ENCODE measurements at regions not wholly inside any gene's neighbourhood (a gene's known extent, or its start where the extent isn't known, plus 50 kb on each side); places are given as distances from the start of the nearest gene placed in this dataset.

DNA sequence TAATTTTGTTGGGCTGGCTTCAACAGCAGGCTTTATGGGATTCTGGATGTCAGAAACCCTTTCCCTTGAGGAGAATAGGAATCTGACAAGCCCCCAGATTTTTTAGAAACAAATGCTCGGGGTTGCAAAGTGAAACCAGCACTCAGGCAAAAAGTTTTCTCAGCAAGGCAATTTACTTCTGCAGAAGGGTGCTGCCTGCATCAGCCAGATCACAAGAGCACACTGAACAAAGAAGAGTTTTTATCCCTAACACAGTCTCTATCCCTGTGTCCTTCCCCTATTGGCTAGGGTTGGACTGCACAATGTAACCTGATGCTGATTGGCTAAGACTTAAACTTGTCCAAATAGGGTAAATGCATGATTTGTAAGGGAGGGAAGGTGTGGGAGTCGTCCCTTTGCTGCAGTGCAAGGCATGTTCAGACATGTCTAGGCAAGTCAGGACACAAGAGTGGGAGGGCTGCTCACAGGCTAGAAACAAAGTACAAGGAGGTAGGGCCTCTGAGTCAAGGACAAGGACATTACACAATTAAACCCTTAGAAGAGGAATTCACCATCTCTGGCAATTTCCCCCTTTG is 175.8 kb downstream of the CCNG2 start:
- Histone ChIP-seq H3K4me1 (no peaks in the 10 kb centered on the region), H3K36me3 (peaks cover 0 to 16% (median 0%) of the 10 kb centered on the region in 11 experiments; a peak in 5 of 22 replicates), H4K20me1 (no peaks in the 10 kb centered on the region), H3K9me3 (replicated peaks in 1 of 11) (peaks cover 65 to 98% (median 71%) of the 10 kb centered on the region in 11 experiments), H3K4me2 (no peak overlapping the region), H3K9ac (no peak overlapping the region), H3K27ac (no peak overlapping the region), H3K27me3 (no peaks in the 10 kb centered on the region), H3K4me3 (0 out of 20 replicates have a peak overlapping the region, but pooled peaks of 1 of the 10 experiments have one; percentile 5)
- TF ChIP-seq Cebpa-rat (IDR thresholded peaks at IDR 0.05), result no peak

GRCh38 chr4:77336411-77337142 is 179.6 kb downstream of the CCNG2 start:
- Histone ChIP-seq H4K20me1 (no peaks in the 10 kb centered on the region), H3K36me3 (peaks cover 0 to 16% (median 0%) of the 10 kb centered on the region in 11 experiments; a peak in 5 of 22 replicates), H3K4me1 (no peaks in the 10 kb centered on the region), H3K27me3 (no peaks in the 10 kb centered on the region), H3K4me3 (no peak overlapping the region), H3K9ac (no peak overlapping the region), H3K27ac (no peak overlapping the region), H3K9me3 (replicated peaks in 1 of 11) (peaks cover 47 to 72% (median 59%) of the 10 kb centered on the region in 11 experiments), H3K4me2 (no peak overlapping the region)
- no peak for TF ChIP-seq Cebpa-rat (IDR thresholded peaks at IDR 0.05)

DNA sequence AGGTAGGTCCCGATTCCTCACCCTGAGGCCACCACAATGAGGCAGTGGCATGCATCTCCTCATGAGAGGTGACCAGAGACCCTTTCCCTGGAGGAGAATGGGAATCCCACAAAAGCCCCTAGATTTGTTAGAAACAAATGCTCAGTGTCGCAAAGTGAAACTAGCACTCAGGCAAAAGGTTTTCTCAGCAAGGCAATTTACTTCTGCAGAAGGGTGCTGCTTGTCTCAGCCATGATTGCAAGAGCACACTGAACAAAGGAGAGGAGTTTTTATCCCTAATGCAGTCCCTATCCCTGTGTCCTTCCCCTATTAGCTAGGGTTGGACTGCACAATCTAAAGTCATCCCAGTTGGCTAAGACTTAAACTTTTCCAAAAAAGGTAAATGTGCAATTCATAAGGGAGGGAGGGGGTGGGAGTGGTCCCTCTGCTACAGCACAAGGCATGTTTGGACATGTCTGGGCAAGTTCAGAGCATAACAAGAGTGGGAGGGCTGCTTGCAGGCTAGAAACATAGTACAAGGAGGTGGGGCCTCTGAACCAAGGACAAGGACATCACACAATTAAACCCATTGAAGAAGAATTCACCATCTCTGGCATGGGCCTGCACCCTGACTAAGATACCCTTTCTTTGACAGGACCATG is 185.3 kb downstream of the CCNG2 start:
- H3K4me1 ChIP-seq, result no peaks in the 10 kb centered on the region; a peak in 1 of 20 replicates
- TF ChIP-seq Cebpa-rat (IDR thresholded peaks at IDR 0.05), result no peak
- H3K36me3 ChIP-seq, result peaks cover 0 to 15% (median 0%) of the 10 kb centered on the region in 11 experiments; a peak in 3 of 22 replicates
- no peaks in the 10 kb centered on the region for H3K27me3 ChIP-seq
- no peaks in the 10 kb centered on the region for H4K20me1 ChIP-seq
- no peak overlapping the region for H3K27ac ChIP-seq
- H3K4me2 ChIP-seq, result no peak overlapping the region
- H3K9ac ChIP-seq, result no peak overlapping the region
- peak overlapping the region in 3 of 10 experiments; percentile 3 to 36 (median 11); a peak in 3 of 20 replicates for H3K4me3 ChIP-seq
- H3K9me3 ChIP-seq (replicated peaks in 1 of 11), result peaks cover 34 to 52% (median 41%) of the 10 kb centered on the region in 11 experiments

- Histone ChIP-seq H3K4me3 (no peak overlapping the region), H3K36me3 (peaks cover 0 to 15% (median 0%) of the 10 kb centered on the region in 11 experiments; a peak in 3 of 22 replicates), H3K27ac (peak overlapping the region in 1 of 11 experiments; percentile 23; a peak in 1 of 22 replicates), H3K9ac (no peak overlapping the region), H4K20me1 (no peaks in the 10 kb centered on the region), H3K27me3 (no peaks in the 10 kb centered on the region), H3K4me1 (no peaks in the 10 kb centered on the region; a peak in 1 of 20 replicates), H3K4me2 (no peak overlapping the region), H3K9me3 (replicated peaks in 1 of 11) (peaks cover 34 to 47% (median 37%) of the 10 kb centered on the region in 11 experiments)
- no peak for TF ChIP-seq Cebpa-rat (IDR thresholded peaks at IDR 0.05)
These were observed 187.0 kb downstream of the CCNG2 start for GRCh38 chr4:77344001-77344400.

- peaks cover 0 to 15% (median 0%) of the 10 kb centered on the region in 11 experiments; a peak in 3 of 22 replicates for H3K36me3 ChIP-seq
- no peak overlapping the region for H3K27ac ChIP-seq
- H3K4me1 ChIP-seq, result no peaks in the 10 kb centered on the region; a peak in 1 of 20 replicates
- H3K9me3 ChIP-seq (replicated peaks in 1 of 11), result peaks cover 30 to 47% (median 36%) of the 10 kb centered on the region in 11 experiments
- TF ChIP-seq Cebpa-rat (IDR thresholded peaks at IDR 0.05), result no peak
- no peak overlapping the region for H3K4me3 ChIP-seq
- H3K9ac ChIP-seq, result no peak overlapping the region
- no peaks in the 10 kb centered on the region for H4K20me1 ChIP-seq
- H3K27me3 ChIP-seq, result no peaks in the 10 kb centered on the region
- no peak overlapping the region for H3K4me2 ChIP-seq
These were observed 187.8 kb downstream of the CCNG2 start for GRCh38 chr4:77344784-77345183.

DNA sequence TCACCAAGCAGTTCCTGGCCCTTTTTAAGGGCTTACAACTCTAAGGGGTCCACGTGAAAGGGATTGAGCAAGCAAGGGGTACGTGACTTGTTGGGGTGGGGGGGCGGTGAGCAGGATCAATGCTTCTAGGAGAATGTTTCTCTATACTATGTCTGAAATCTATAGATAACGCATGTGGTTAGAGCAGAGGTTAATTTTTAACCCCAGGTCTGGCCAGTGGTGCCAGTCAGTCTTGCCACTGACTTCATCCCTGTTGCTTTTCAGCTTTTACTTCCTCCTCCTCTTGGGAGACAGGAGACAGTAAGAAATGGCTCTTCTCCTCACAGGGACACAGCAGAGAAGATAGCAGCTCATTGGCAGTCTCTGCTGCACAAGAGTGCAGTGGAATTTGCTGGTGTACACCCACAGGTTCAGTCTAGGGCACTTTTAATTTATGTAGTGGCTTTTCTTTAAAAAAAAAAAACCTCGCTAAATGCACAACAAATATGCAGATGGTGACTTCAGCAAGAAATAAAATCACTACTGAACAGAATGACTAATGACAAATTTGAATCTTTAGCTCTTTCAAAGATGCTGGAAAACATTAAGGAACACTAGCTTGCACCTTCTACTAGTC is 190.5 kb downstream of the CCNG2 start:
- Histone ChIP-seq H3K4me3 (no peak overlapping the region), H3K4me1 (no peaks in the 10 kb centered on the region; a peak in 1 of 20 replicates), H3K27me3 (no peaks in the 10 kb centered on the region), H4K20me1 (no peaks in the 10 kb centered on the region), H3K9ac (no peak overlapping the region), H3K9me3 (replicated peaks in 1 of 11) (peaks cover 16 to 28% (median 18%) of the 10 kb centered on the region in 11 experiments), H3K4me2 (no peak overlapping the region), H3K36me3 (peaks cover 0 to 10% (median 0%) of the 10 kb centered on the region in 11 experiments; a peak in 2 of 22 replicates), H3K27ac (no peak overlapping the region)
- TF ChIP-seq Cebpa-rat (IDR thresholded peaks at IDR 0.05), result no peak

DNA sequence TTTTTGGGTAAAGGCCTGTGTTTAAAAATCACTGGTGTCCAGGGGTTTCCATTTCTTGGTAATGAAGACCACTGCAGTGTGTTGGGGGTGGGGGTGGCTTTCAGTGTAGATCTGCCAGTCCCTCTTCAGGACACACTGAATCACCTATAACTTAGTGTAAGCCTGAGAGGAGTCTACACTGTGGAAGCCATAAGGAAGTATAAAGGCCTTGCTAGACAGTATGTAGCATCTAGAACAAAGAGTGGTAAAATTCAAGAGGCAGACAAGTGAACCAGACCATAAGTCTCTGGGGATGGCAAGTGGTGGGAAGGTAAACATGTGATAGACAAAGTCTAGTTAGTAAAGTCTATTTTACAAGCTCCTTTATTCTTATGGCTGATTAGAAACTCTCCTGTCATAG is 191.8 kb downstream of the CCNG2 start:
- H4K20me1 ChIP-seq, result no peaks in the 10 kb centered on the region
- no peak overlapping the region for H3K4me2 ChIP-seq
- H3K9ac ChIP-seq, result no peak overlapping the region
- no peak overlapping the region for H3K27ac ChIP-seq
- H3K9me3 ChIP-seq (replicated peaks in 1 of 11), result peaks cover 2 to 15% (median 5%) of the 10 kb centered on the region in 11 experiments; a peak in 21 of 22 replicates
- no peaks in the 10 kb centered on the region for H3K36me3 ChIP-seq
- H3K4me1 ChIP-seq, result peaks cover 0 to 8% (median 0%) of the 10 kb centered on the region in 10 experiments; a peak in 6 of 20 replicates
- no peaks in the 10 kb centered on the region for H3K27me3 ChIP-seq
- H3K4me3 ChIP-seq, result no peak overlapping the region
- TF ChIP-seq Cebpa-rat (IDR thresholded peaks at IDR 0.05), result no peak

DNA sequence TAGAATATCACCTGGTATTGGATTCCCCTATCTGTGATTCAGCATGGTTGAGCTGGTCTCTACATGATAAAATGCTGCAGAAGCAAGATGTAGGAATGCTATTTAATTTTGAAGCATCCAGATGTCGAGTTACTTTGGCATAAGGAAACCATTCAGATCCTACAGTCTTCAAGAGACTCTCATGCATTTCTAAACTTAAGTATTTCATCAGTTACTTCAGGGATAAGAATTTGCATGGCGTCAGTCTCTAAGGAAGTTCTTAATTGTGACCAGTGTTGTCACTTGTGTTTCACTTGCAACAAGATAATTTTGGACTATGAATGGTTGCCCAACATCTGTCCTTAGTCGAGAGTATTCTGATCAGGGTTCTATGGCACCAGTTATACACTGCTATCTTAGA is 192.4 kb downstream of the CCNG2 start:
- peaks cover 0 to 12% (median 4%) of the 10 kb centered on the region in 10 experiments; a peak in 15 of 20 replicates for H3K4me1 ChIP-seq
- no peak overlapping the region for H3K27ac ChIP-seq
- H3K9ac ChIP-seq, result no peak overlapping the region
- no peaks in the 10 kb centered on the region for H4K20me1 ChIP-seq
- no peaks in the 10 kb centered on the region for H3K27me3 ChIP-seq
- no peak overlapping the region for H3K4me3 ChIP-seq
- H3K9me3 ChIP-seq (replicated peaks in 1 of 11), result peaks cover 0 to 9% (median 0%) of the 10 kb centered on the region in 11 experiments; a peak in 8 of 22 replicates
- no peaks in the 10 kb centered on the region for H3K36me3 ChIP-seq
- no peak for TF ChIP-seq Cebpa-rat (IDR thresholded peaks at IDR 0.05)
- H3K4me2 ChIP-seq, result no peak overlapping the region
